Choroid plexus epithelial cell (primary cell): ENCODE measurements at regions not wholly inside any gene's neighbourhood (a gene's known extent, or its start where the extent isn't known, plus 50 kb on each side); places are given as distances from the start of the nearest gene placed in this dataset.

Experiments
- DNase-seq: peaks from one replicate; pipeline ENCODE4 v3.0.0-alpha.2; 2010; ENCODE audit warnings: low read depth
- H3K4me3 ChIP-seq: 2 replicates; pipeline ENCODE4 v1.5.1; 2011; ENCODE audit warnings: low read depth, mild to moderate bottlenecking, control low read depth, low read length, moderate library complexity
- CTCF ChIP-seq: conservative IDR thresholded peaks from 2 replicates; pipeline ENCODE4 v1.5.1; 2011; ENCODE audit warnings: low read depth, mild to moderate bottlenecking, control low read depth, inconsistent platforms, low read length, moderate library complexity

GRCh38 chr7:16015981-16016380 is 329.5 kb upstream of the MEOX2 start:
- no peak overlapping the region for H3K4me3 ChIP-seq
- TF ChIP-seq CTCF = no peak
- DNase-seq = no peak

GRCh38 chr7:16014031-16014430 is 327.5 kb upstream of the MEOX2 start:
- TF ChIP-seq CTCF = no peak
- no peak overlapping the region for H3K4me3 ChIP-seq
- DNase-seq = no peak

GRCh38 chr7:16007911-16008310 is 321.4 kb upstream of the MEOX2 start:
- DNase-seq = no peak
- no peak overlapping the region for H3K4me3 ChIP-seq
- no peak for TF ChIP-seq CTCF

- no peak for DNase-seq
- H3K4me3 ChIP-seq = no peak overlapping the region
- TF ChIP-seq CTCF = no peak
Measured at GRCh38 chr7:16004702-16005101, 318.2 kb upstream of the MEOX2 start.

GRCh38 chr7:16001477-16001876 is 315.0 kb upstream of the MEOX2 start:
- DNase-seq = no peak
- TF ChIP-seq CTCF = no peak
- no peak overlapping the region for H3K4me3 ChIP-seq

GRCh38 chr7:15998617-15999016 is 312.1 kb upstream of the MEOX2 start:
- DNase-seq = no peak
- TF ChIP-seq CTCF = no peak
- no peak overlapping the region for H3K4me3 ChIP-seq

- H3K4me3 ChIP-seq = no peak overlapping the region
- TF ChIP-seq CTCF = no peak
- no peak for DNase-seq
Measured at GRCh38 chr7:15995027-15995426, 308.5 kb upstream of the MEOX2 start.
